Thyroid gland (tissue), 4 donors: ENCODE measurements at regions not wholly inside any gene's neighbourhood (a gene's known extent, or its start where the extent isn't known, plus 50 kb on each side); places are given as distances from the start of the nearest gene placed in this dataset.

Experiments
- DNase-seq, 2 donors: peaks; one replicate each; pipeline ENCODE4 v3.0.0-alpha.2; 2019
- H3K27ac ChIP-seq, 3 donors: fragments of 200-600 bp; sonication (generic); 1 replicate in 2 of 3; 2 replicates in 1 of 3; pipeline ENCODE4 v1.5.1; 2016 to 2019; ENCODE audit warnings: mild to moderate bottlenecking in 1 of 3, moderate library complexity in 1 of 3
- H3K27me3 ChIP-seq: fragments of 200-600 bp; sonication (generic); one replicate; pipeline ENCODE4 v1.5.1; 2019
- H3K36me3 ChIP-seq, 2 donors: fragments of 200-600 bp; sonication (generic); one replicate each; pipeline ENCODE4 v1.5.1; 2016 to 2019
- H3K4me1 ChIP-seq, 2 donors: fragments of 200-600 bp; sonication (generic); one replicate each; pipeline ENCODE4 v1.5.1; 2017 to 2019
- H3K4me3 ChIP-seq, 3 donors: fragments of 200-600 bp; sonication (generic); replicated peaks in 1 of 3; 1 replicate in 2 of 3; 2 replicates in 1 of 3; pipeline ENCODE4 v1.5.1; 2016; ENCODE audit warnings: mild to moderate bottlenecking in 1 of 3
- H3K9me3 ChIP-seq: fragments of 200-600 bp; sonication (generic); one replicate; pipeline ENCODE4 v1.5.1; 2017
- POLR2A ChIP-seq, 2 donors: fragments of 450-650 bp; IDR thresholded peaks; one replicate each; pipeline ENCODE4 v1.6.1; 2017; ENCODE audit warnings: antibody characterized with exemption in 2 of 2, mild to moderate bottlenecking in 2 of 2, moderate library complexity in 1 of 2
- WGBS, 2 donors: methylation state at CpG; one replicate each; pipeline ENCODE4 v1.1.5; 2017; 5-methylcytosine and 5-hydroxymethylcytosine counted together
- intact Hi-C: fragments of 100-400 bp; cut with DNase I; formaldehyde crosslinking; loops from one replicate; pipeline ENCODE4 v1.15.1; 2023
- TF ChIP-seq, protein P1 (sequence below), 6 experiments: fragments of 200-600 bp in 3 of 6; fragments of 450-650 bp in 3 of 6; sonication (generic) in 3 of 6; IDR thresholded peaks; one replicate each; pipeline ENCODE4 v1.5.1; 2016 to 2019; ENCODE audit warnings: antibody characterized with exemption in 6 of 6, mild to moderate bottlenecking in 2 of 6, inconsistent platforms in 1 of 6, moderate library complexity in 1 of 6

DNA sequence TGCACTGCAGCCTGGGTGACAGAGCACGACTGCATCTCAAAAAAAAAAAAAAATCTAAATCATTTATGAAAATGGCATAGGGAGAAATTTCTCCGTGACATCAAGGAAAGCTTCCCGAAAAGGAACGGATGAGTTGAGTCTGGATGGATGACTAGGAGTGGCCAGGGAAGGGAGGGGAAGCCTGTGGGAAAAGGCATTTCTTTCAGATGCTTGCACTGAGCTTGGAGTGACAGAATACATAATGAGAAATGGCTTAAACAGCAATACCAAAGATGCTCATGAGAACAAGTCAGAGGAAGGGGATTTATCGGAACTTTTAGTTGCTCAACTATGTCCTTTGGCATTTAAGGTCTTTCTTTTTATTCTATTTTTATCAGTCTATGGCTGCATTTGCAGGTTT, 1369.2 kb upstream of the TMEM132C start:
- Histone ChIP-seq H3K4me3 (no peak overlapping the region), H3K9me3 (no peaks in the 10 kb centered on the region), H3K27ac (no peak overlapping the region), H3K36me3 (no peaks in the 10 kb centered on the region), H3K27me3 (no peaks in the 10 kb centered on the region), H3K4me1 (no peaks in the 10 kb centered on the region)
- no peak for DNase-seq
- intact Hi-C loops: no loop called here
- 84 to 87% methylated on average over 5 of the region's 5 CpGs for WGBS, 2 donors
- TF ChIP-seq, protein P1, sequence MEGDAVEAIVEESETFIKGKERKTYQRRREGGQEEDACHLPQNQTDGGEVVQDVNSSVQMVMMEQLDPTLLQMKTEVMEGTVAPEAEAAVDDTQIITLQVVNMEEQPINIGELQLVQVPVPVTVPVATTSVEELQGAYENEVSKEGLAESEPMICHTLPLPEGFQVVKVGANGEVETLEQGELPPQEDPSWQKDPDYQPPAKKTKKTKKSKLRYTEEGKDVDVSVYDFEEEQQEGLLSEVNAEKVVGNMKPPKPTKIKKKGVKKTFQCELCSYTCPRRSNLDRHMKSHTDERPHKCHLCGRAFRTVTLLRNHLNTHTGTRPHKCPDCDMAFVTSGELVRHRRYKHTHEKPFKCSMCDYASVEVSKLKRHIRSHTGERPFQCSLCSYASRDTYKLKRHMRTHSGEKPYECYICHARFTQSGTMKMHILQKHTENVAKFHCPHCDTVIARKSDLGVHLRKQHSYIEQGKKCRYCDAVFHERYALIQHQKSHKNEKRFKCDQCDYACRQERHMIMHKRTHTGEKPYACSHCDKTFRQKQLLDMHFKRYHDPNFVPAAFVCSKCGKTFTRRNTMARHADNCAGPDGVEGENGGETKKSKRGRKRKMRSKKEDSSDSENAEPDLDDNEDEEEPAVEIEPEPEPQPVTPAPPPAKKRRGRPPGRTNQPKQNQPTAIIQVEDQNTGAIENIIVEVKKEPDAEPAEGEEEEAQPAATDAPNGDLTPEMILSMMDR (IDR thresholded peaks at IDR 0.05): no peak
- TF ChIP-seq POLR2A (IDR thresholded peaks at IDR 0.05): no peak

DNA sequence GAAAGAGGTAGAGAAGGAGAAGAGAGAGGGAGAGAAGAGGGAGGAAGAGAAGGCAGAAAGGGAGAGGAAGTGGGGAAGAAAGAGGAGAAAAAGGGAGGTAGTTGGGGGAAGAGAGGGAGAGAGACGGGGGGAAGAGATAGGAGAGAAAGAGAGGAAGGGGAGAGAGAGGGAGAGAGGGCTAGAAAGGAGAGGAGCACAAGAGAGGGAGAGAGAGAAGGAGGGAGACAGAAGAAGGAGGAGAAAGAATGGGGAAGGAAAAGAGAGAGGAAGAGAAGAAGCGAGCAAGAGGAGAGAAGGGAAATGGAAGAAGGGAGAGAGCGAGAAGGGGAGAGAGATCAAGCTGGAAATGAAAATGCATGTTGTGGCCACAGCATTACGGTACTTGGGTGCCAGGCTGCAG, 1368.4 kb upstream of the TMEM132C start:
- Histone ChIP-seq H3K36me3 (no peaks in the 10 kb centered on the region), H3K9me3 (no peaks in the 10 kb centered on the region), H3K27ac (no peak overlapping the region), H3K4me3 (no peak overlapping the region), H3K27me3 (no peaks in the 10 kb centered on the region), H3K4me1 (no peaks in the 10 kb centered on the region)
- intact Hi-C loops: no loop called here
- WGBS, 2 donors: 66 to 84% methylated on average over 4 of the region's 4 CpGs
- no peak for DNase-seq
- TF ChIP-seq, protein P1 (IDR thresholded peaks at IDR 0.05): no peak

DNA sequence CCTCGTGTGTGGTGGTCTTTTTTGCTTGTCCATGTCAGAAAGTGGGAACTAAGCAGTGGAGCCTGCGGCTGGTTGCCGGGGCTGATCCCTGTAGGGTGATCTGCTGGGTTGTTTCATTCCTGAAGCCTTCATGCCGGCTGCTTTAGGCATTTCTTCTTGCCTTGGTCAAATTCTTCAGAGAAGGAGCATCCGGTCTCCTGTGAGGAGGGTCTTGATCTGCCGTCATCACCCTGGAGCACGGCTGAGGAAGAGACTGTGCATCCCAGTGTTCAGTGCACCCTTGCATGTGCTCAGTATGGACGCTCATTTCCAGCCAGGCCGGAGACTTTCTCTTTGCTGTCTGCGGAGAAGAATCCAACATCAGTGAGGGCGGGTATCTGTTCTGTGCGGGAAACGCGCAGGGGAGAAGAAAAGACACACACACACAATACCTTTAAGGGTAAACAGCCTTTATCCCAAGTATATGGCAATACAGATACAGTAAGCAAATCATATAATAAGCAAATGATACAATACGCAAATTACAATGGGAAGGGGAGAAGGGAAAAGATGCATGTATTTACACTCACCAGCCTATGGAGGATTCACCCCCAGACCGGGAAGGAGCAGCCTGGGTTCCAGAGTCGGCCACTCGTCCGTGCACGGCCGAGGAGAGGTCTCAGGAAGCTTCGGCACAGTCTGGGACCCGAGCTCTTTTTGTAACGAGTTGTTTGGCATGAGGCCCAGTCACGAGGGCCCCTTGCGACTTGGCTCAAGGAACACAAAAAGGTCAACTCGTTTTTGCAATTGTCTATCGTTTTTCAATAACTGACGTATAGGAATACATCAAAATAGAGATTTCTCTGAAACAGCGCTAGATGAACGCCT, 1366.8 kb upstream of the TMEM132C start:
- no peaks in the 10 kb centered on the region for H3K4me1 ChIP-seq
- 55 to 62% methylated on average over 31 of the region's 31 CpGs for WGBS, 2 donors
- no peaks in the 10 kb centered on the region for H3K36me3 ChIP-seq
- H3K4me3 ChIP-seq: no peak overlapping the region
- no peak for TF ChIP-seq POLR2A (IDR thresholded peaks at IDR 0.05)
- TF ChIP-seq, protein P1 (IDR thresholded peaks at IDR 0.05): no peak
- no peaks in the 10 kb centered on the region for H3K9me3 ChIP-seq
- DNase-seq: no peak
- H3K27ac ChIP-seq: no peak overlapping the region
- intact Hi-C loops: no loop called here
- H3K27me3 ChIP-seq: no peaks in the 10 kb centered on the region

DNA sequence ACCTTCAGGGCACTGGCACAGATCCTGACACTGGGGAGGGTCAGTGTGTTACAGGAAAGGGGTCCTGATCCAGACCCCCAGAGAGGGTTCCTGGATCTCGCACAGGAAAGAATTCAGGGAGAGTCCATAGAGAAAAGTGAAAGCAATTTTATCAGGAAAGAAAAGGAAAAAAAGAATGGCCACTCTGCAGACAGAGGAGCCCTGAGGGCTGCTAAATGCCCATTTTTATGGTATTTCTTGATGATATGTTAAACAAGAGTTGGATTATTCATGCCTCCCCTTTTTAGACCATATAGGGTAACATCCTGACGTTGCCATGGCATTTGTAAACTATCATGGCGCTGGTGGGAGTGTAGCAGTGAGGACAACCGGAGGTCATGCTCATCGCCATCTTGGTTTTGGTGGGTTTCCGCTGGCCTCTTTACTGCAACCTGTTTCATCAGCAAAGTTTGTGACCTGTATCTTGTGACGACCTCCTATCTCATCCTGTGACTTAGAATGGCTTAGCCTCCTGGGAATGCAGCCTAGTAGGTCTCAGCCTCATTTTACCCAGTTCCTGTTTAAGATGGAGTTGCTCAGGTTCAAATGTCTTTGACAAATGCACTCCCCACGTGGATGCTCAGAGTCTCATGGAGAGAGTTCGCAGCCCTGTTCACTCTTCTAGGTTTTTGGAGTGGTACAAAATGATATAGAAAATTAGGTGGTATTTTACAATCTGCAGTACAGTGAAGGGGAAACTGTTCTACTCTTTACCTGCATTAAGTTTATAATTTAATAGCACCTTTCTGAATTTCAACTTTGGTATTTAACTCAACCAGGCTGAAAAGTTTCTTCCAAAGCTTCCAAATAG, 1363.7 kb upstream of the TMEM132C start:
- no peaks in the 10 kb centered on the region for H3K27me3 ChIP-seq
- no peaks in the 10 kb centered on the region for H3K4me1 ChIP-seq
- intact Hi-C loops: no loop called here
- H3K27ac ChIP-seq: no peak overlapping the region
- DNase-seq: no peak
- no peak overlapping the region for H3K4me3 ChIP-seq
- no peaks in the 10 kb centered on the region for H3K9me3 ChIP-seq
- no peaks in the 10 kb centered on the region for H3K36me3 ChIP-seq
- WGBS, 2 donors: 73 to 74% methylated on average over 9 of the region's 9 CpGs
- TF ChIP-seq, protein P1 (IDR thresholded peaks at IDR 0.05): no peak
- no peak for TF ChIP-seq POLR2A (IDR thresholded peaks at IDR 0.05)

DNA sequence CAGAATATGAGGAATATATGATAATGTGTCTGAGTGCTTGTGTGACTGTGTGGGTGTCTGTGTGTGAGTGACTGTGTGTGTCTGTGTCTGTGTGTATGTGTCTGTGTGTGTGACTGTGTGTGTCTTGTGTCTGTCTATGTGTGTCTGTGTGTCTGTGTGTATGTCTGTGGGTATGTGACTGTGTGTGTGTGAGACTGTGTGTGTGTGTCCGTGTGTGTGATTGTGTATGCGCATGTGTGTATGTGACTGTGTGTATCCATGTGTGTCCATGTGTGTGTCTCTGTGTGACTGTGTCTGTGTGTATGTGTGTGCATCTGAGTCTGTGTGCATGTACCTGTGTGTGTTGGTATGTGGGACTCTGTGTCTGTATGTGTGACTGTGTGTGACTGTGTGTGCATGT, 1361.2 kb upstream of the TMEM132C start:
- Histone ChIP-seq H3K9me3 (no peaks in the 10 kb centered on the region), H3K36me3 (no peaks in the 10 kb centered on the region), H3K4me3 (no peak overlapping the region), H3K4me1 (no peaks in the 10 kb centered on the region), H3K27ac (no peak overlapping the region), H3K27me3 (no peaks in the 10 kb centered on the region)
- 91 to 100% methylated on average over 2 of the region's 2 CpGs for WGBS, 2 donors
- DNase-seq: no peak
- TF ChIP-seq, protein P1 (IDR thresholded peaks at IDR 0.05): no peak
- no peak for TF ChIP-seq POLR2A (IDR thresholded peaks at IDR 0.05)
- intact Hi-C loops: no loop called here
